NCI-H748 treated with DMSO at 0.1 percent for 48 hours (cell line): ENCODE measurements at regions not wholly inside any gene's neighbourhood (a gene's known extent, or its start where the extent isn't known, plus 50 kb on each side); places are given as distances from the start of the nearest gene placed in this dataset.

Source experiments
- DNase-seq: peaks from one replicate; lab custom pipeline; 2025; lab: John Stamatoyannopoulos, UW

- no peak for DNase-seq
These were observed 647.0 kb downstream of the TRAM1L1 start for GRCh38 chr4:116438417-116438816.

- no peak for DNase-seq
These were observed 657.7 kb downstream of the TRAM1L1 start for GRCh38 chr4:116427666-116428065.

GRCh38 chr4:116413222-116413621 is 672.2 kb downstream of the TRAM1L1 start:
- no peak for DNase-seq

- no peak for DNase-seq
These were observed 684.1 kb downstream of the TRAM1L1 start for GRCh38 chr4:116401293-116401692.

GRCh38 chr4:116400480-116400879 is 684.9 kb downstream of the TRAM1L1 start:
- no peak for DNase-seq

GRCh38 chr4:116397714-116398113 is 687.7 kb downstream of the TRAM1L1 start:
- no peak for DNase-seq

- no peak for DNase-seq
These were observed 688.1 kb downstream of the TRAM1L1 start for GRCh38 chr4:116397291-116397690.

GRCh38 chr4:116395408-116395807 is 690.0 kb downstream of the TRAM1L1 start:
- no peak for DNase-seq

- no peak for DNase-seq
These were observed 694.4 kb downstream of the TRAM1L1 start for GRCh38 chr4:116391020-116391419.

- no peak for DNase-seq
These were observed 696.2 kb downstream of the TRAM1L1 start for GRCh38 chr4:116389139-116389538.

- no peak for DNase-seq
These were observed 697.4 kb downstream of the TRAM1L1 start for GRCh38 chr4:116387937-116388474.

- no peak for DNase-seq
These were observed 698.5 kb downstream of the TRAM1L1 start for GRCh38 chr4:116386856-116387255.

- no peak for DNase-seq
These were observed 699.8 kb downstream of the TRAM1L1 start for GRCh38 chr4:116385583-116385982.

GRCh38 chr4:116374815-116375214 is 710.6 kb downstream of the TRAM1L1 start:
- no peak for DNase-seq

GRCh38 chr4:116362583-116362982 is 722.8 kb downstream of the TRAM1L1 start:
- no peak for DNase-seq

- no peak for DNase-seq
These were observed 723.6 kb downstream of the TRAM1L1 start for GRCh38 chr4:116361790-116362189.

GRCh38 chr4:116358633-116359222 is 726.6 kb downstream of the TRAM1L1 start:
- peak; percentile 68 for DNase-seq

- DNase-seq = peak; percentile 34
These were observed 727.6 kb downstream of the TRAM1L1 start for GRCh38 chr4:116357758-116358157.

- DNase-seq = no peak
These were observed 738.6 kb downstream of the TRAM1L1 start for GRCh38 chr4:116346750-116347149.

GRCh38 chr4:116343809-116344208 is 741.6 kb downstream of the TRAM1L1 start:
- no peak for DNase-seq

GRCh38 chr4:116342143-116342542 is 743.2 kb downstream of the TRAM1L1 start:
- no peak for DNase-seq

GRCh38 chr4:116332508-116332907 is 752.9 kb downstream of the TRAM1L1 start:
- no peak for DNase-seq

- DNase-seq = no peak
These were observed 757.0 kb downstream of the TRAM1L1 start for GRCh38 chr4:116328261-116328860.

- no peak for DNase-seq
These were observed 761.8 kb downstream of the TRAM1L1 start for GRCh38 chr4:116323606-116324005.
